ENCODE measurements at regions not wholly inside any gene's neighbourhood (a gene's known extent, or its start where the extent isn't known, plus 50 kb on each side); places are given as distances from the start of the nearest gene placed in this dataset.
"Not testable (repeated sequence)": the region's sequence is repeated elsewhere in the genome, so short reads cannot be mapped to it uniquely, and the experiment has no call there.

GRCh38 chr13:21297447-21297846 is 121.0 kb downstream of the MRPL57 start:
- H3K36me3 ChIP-seq (ENCODE audit: low read depth) = no peaks in the 10 kb centered on the region
- DNase-seq = no peak
- H3K4me3 ChIP-seq = no peak overlapping the region
- TF ChIP-seq, protein P1, sequence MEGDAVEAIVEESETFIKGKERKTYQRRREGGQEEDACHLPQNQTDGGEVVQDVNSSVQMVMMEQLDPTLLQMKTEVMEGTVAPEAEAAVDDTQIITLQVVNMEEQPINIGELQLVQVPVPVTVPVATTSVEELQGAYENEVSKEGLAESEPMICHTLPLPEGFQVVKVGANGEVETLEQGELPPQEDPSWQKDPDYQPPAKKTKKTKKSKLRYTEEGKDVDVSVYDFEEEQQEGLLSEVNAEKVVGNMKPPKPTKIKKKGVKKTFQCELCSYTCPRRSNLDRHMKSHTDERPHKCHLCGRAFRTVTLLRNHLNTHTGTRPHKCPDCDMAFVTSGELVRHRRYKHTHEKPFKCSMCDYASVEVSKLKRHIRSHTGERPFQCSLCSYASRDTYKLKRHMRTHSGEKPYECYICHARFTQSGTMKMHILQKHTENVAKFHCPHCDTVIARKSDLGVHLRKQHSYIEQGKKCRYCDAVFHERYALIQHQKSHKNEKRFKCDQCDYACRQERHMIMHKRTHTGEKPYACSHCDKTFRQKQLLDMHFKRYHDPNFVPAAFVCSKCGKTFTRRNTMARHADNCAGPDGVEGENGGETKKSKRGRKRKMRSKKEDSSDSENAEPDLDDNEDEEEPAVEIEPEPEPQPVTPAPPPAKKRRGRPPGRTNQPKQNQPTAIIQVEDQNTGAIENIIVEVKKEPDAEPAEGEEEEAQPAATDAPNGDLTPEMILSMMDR (IDR thresholded peaks at IDR 0.05) = no peak
- H3K4me1 ChIP-seq (ENCODE audit: low read depth) = peaks cover 10% of the 10 kb centered on the region
- intact Hi-C loops (cut with DNase I, micrococcal nuclease) = loop anchor here in 1 of 2 donors (10.0 kb wide), 1 partner anchor 177 kb away; no protein-coding TSS in a partner anchor
- no peaks in the 10 kb centered on the region for H3K9me3 ChIP-seq
- no peak for ATAC-seq

DNA sequence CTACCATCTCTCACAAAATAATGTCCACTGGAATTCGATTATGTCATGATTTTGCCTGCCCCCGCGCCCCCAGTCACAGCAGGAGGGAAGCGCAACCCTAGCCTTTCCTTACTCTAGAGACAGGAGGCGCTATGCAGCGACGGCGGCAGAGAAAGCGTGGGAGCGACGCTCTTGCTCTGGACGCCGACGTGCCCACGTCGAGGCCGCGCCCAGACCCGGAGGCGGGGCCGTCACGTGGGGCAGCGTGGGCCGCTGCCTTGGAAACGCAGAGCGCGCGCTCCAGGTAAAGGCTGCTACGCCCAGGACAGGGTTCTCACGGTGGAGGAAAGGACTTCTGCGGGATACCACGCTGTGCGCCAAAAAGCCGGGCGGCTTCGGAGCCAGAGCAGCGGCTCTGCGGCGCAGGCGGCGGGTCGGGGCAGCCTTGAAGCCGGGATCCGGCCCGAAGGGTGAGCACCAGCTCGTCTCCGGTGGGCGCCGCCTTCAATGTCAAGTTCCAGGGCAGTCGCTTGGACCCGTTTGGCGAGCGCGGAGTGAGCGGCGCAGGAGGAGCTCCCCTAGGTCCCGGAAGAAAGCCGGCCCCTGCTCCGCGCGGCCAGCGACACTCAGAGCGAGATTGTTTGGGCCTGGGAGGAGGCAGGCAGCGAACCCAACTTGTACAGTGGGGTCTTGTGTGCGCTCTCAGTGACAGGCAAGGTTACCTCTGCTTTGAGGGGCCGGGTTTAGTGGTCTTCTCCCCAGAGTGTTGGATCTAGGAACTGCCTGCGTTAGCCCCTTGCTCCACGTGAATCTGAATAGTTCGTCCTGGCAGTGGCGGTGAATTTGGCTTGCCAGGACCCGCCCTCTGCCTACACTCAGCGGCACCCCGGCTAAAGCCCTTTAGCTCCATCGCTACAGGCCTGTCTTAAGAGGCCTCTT is 121.7 kb downstream of the MRPL57 start:
- H3K4me1 ChIP-seq (ENCODE audit: low read depth) = peaks cover 10% of the 10 kb centered on the region
- intact Hi-C loops (cut with DNase I, micrococcal nuclease) = loop anchor here (2.0 to 10.0 kb wide), 2 partner anchors 177 to 179 kb away; no protein-coding TSS in a partner anchor
- no peaks in the 10 kb centered on the region for H3K36me3 ChIP-seq (ENCODE audit: low read depth)
- ATAC-seq (peak; percentile 99), DNase-seq (peak; percentile 89 to 92 (median 92))
- H3K9me3 ChIP-seq = no peaks in the 10 kb centered on the region
- H3K4me3 ChIP-seq = peak overlapping the region; percentile 81
- TF ChIP-seq, protein P1 (IDR thresholded peaks at IDR 0.05) = peak; percentile 83

GRCh38 chr13:21304256-21304655 is 127.8 kb downstream of the MRPL57 start:
- peaks cover 2% of the 10 kb centered on the region for H3K4me1 ChIP-seq (ENCODE audit: low read depth)
- ATAC-seq (no peak), DNase-seq (no peak)
- no peaks in the 10 kb centered on the region for H3K36me3 ChIP-seq (ENCODE audit: low read depth)
- H3K4me3 ChIP-seq = no peak overlapping the region
- intact Hi-C loops (cut with DNase I, micrococcal nuclease) = no loop called here
- TF ChIP-seq, protein P1 (IDR thresholded peaks at IDR 0.05) = no peak
- H3K9me3 ChIP-seq = no peaks in the 10 kb centered on the region

DNA sequence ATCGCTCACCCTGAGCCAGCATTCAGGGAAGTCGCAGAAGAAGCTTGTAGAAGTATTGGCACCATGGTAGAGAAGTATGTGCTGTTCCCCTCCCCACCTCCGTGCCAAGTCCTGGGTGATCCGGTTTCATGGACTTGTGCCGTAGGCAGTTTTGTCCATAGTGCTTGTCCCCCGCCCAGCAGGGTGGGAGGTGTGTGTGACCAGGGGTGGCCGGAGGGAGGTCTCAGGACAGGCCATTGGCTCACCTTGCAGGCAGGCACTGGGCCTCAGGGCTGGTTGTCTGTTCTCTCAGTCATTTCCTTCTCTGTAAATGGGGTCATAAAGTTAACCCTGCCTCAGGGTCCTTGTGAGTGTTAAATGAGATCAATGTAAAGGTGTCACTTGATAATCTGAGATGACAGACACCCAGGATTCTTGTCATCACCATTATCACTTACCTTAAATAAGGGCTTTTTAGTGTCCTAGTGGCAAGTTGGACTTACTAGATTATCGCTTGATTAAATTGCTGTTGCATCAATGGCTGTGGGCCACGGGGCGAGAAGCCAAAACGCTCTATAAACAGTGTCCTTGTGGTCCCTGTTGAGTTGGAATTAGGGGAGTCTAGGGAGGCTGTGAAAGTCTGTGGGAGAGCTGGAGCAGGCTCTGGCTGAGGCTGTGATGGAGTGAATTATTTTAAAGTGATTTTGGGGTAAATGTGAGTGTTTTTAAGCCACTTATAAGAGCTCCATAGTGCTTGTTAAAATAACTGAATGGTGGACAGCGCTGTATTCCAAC is 130.0 kb downstream of the MRPL57 start:
- H3K4me1 ChIP-seq (ENCODE audit: low read depth); H3K4me3 ChIP-seq; ATAC-seq; H3K9me3 ChIP-seq; H3K36me3 ChIP-seq (ENCODE audit: low read depth); intact Hi-C loops (cut with DNase I, micrococcal nuclease): not testable (repeated sequence)
- DNase-seq = peak in 1 of 3 donors; percentile 20

DNA sequence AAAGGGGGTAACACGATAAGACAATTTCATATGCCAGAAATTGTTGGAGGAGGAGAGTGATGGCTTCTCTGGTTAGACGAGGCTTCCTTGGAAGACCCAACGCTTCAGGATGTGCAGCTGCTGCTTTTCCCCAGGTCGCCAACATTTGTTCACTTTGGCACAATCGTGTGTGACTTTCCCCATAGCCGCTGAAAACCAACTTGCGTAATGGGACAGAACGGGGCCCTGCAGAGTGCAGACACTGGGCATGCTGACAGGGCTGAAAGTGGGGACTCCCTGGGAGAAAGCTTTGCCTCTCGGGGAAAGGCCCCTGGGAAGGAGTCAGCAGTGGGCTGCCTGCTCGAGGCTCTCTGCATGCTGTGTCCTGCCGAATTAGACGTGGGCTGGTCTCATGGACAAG is 130.7 kb downstream of the MRPL57 start:
- H3K4me3 ChIP-seq; H3K9me3 ChIP-seq; intact Hi-C loops (cut with DNase I, micrococcal nuclease); DNase-seq; H3K4me1 ChIP-seq (ENCODE audit: low read depth); H3K36me3 ChIP-seq (ENCODE audit: low read depth); ATAC-seq: not testable (repeated sequence)

DNA sequence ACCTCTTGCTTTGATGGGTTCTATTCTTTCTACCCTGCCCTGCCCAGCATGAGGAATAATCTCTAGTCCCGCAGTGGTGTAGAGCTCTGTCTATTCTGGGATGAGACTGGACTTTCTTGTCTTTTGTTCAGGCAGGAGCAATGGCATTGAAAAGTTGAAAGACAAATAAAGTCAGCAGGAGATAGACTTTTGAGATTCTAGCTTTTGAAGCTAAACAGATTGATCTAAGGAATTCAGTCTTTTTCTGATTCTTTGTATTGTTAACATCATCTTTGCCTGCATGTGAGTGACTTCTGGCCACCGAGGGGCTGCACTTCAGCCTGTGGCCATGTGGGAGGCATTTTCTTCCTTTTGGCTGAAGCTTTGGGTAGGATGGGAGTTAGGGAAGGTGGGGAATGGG is 132.4 kb downstream of the MRPL57 start:
- Histone ChIP-seq H3K36me3 (ENCODE audit: low read depth) (no peaks in the 10 kb centered on the region), H3K9me3 (no peaks in the 10 kb centered on the region), H3K4me3 (no peak overlapping the region), H3K4me1 (ENCODE audit: low read depth) (no peaks in the 10 kb centered on the region)
- TF ChIP-seq, protein P1 (IDR thresholded peaks at IDR 0.05) = no peak
- intact Hi-C loops (cut with DNase I, micrococcal nuclease) = no loop called here
- ATAC-seq (no peak), DNase-seq (no peak)

Measured in mucosa of descending colon (tissue), 3 donors.